SHP77 (cell line): ENCODE measurements at regions not wholly inside any gene's neighbourhood (a gene's known extent, or its start where the extent isn't known, plus 50 kb on each side); places are given as distances from the start of the nearest gene placed in this dataset.

ENCODE experiments used
- DNase-seq, 2 experiments: peaks; one replicate each; lab custom pipeline; 2025; lab: John Stamatoyannopoulos, UW

GRCh38 chr12:98146487-98146886, 368.9 kb upstream of the TMPO start:
- no peak for DNase-seq

- no peak for DNase-seq
Measured at GRCh38 chr12:98149270-98149669, 366.1 kb upstream of the TMPO start.

- no peak for DNase-seq
Measured at GRCh38 chr12:98149691-98150210, 365.6 kb upstream of the TMPO start.

- no peak for DNase-seq
Measured at GRCh38 chr12:98151105-98151590, 364.2 kb upstream of the TMPO start.

- DNase-seq: no peak
Measured at GRCh38 chr12:98151984-98152383, 363.4 kb upstream of the TMPO start.

- peak; percentile 39 to 54 for DNase-seq
Measured at GRCh38 chr12:98154850-98155249, 360.5 kb upstream of the TMPO start.

GRCh38 chr12:98156697-98157096, 358.7 kb upstream of the TMPO start:
- no peak for DNase-seq

GRCh38 chr12:98162906-98163678, 352.3 kb upstream of the TMPO start:
- DNase-seq: no peak

- no peak for DNase-seq
Measured at GRCh38 chr12:98172304-98172703, 343.1 kb upstream of the TMPO start.

- no peak for DNase-seq
Measured at GRCh38 chr12:98172801-98173200, 342.6 kb upstream of the TMPO start.

- no peak for DNase-seq
Measured at GRCh38 chr12:98173773-98174427, 341.5 kb upstream of the TMPO start.

- DNase-seq: no peak
Measured at GRCh38 chr12:98174428-98174809, 341.0 kb upstream of the TMPO start.

- no peak for DNase-seq
Measured at GRCh38 chr12:98178126-98178525, 337.3 kb upstream of the TMPO start.

GRCh38 chr12:98179151-98179550, 336.2 kb upstream of the TMPO start:
- DNase-seq: no peak

- no peak for DNase-seq
Measured at GRCh38 chr12:98180603-98181002, 334.8 kb upstream of the TMPO start.

- no peak for DNase-seq
Measured at GRCh38 chr12:98182821-98183220, 332.6 kb upstream of the TMPO start.

- DNase-seq: no peak
Measured at GRCh38 chr12:98185606-98186005, 329.8 kb upstream of the TMPO start.

- DNase-seq: no peak
Measured at GRCh38 chr12:98188650-98189077, 326.7 kb upstream of the TMPO start.

GRCh38 chr12:98194591-98194990, 320.8 kb upstream of the TMPO start:
- no peak for DNase-seq

- DNase-seq: no peak
Measured at GRCh38 chr12:98198261-98198982, 317.0 kb upstream of the TMPO start.

GRCh38 chr12:98208816-98209215, 306.6 kb upstream of the TMPO start:
- DNase-seq: no peak

GRCh38 chr12:98211909-98212695, 303.3 kb upstream of the TMPO start:
- no peak for DNase-seq
